H1 (cell line): ENCODE measurements at regions not wholly inside any gene's neighbourhood (a gene's known extent, or its start where the extent isn't known, plus 50 kb on each side); places are given as distances from the start of the nearest gene placed in this dataset.

Experiments used
- CTCF ChIA-PET: fragments of 300-600 bp; sonication (Branson Sonifier 250); formaldehyde crosslinking; loops from one replicate; lab custom pipeline; 2021; ENCODE audit not compliant: partially characterized antibody; lab: Charles Lee
- POLR2A ChIA-PET: fragments of 300-600 bp; sonication (Branson Sonifier 250); formaldehyde crosslinking; loops from one replicate; lab custom pipeline; 2021; ENCODE audit warnings: inconsistent platforms; ENCODE audit not compliant: partially characterized antibody; lab: Charles Lee
- DNase-seq, 2 experiments: peaks; one replicate each; pipeline versions ENCODE4 v3.0.0 to v3.0.0-alpha.2; 2010 to 2022; ENCODE audit warnings: low spot score in 2 of 2, low read depth in 1 of 2, mixed read lengths in 1 of 2
- FAIRE-seq: peaks from 2 replicates; lab custom pipeline; 2011; peaks lifted over from hg19 to GRCh38; lab: Jason Lieb, UNC
- H2AFZ ChIP-seq: 2 replicates; pipeline ENCODE4 v1.8.1; 2012; ENCODE audit warnings: low read length, inconsistent platforms
- H2AK5ac ChIP-seq: 2 replicates; pipeline ENCODE4 v1.6.1; 2013; ENCODE audit warnings: low read depth, low read length
- H2BK120ac ChIP-seq: replicated peaks from 2 replicates; pipeline ENCODE3; 2013; ENCODE audit warnings: low read depth, low read length, inconsistent platforms
- H2BK12ac ChIP-seq: 2 replicates; pipeline ENCODE4 v1.6.1; 2013; ENCODE audit warnings: low read depth, low read length
- H2BK15ac ChIP-seq: 2 replicates; pipeline ENCODE4 v1.6.1; 2013; ENCODE audit warnings: low read length
- H2BK20ac ChIP-seq: 2 replicates; pipeline ENCODE4 v1.6.1; 2013; ENCODE audit warnings: low read length
- H2BK5ac ChIP-seq: 2 replicates; pipeline ENCODE4 v1.6.1; 2013; ENCODE audit warnings: low read depth, low read length
- H3K14ac ChIP-seq: 2 replicates; pipeline ENCODE4 v1.6.1; 2013; ENCODE audit warnings: inconsistent platforms; ENCODE audit not compliant: insufficient read length
- H3K18ac ChIP-seq: 2 replicates; pipeline ENCODE4 v1.6.1; 2013; ENCODE audit warnings: low read length; ENCODE audit errors: extremely low read depth
- H3K23ac ChIP-seq: 2 replicates; pipeline ENCODE4 v1.6.1; 2013; ENCODE audit warnings: inconsistent platforms; ENCODE audit not compliant: insufficient read length
- H3K23me2 ChIP-seq: 2 replicates; pipeline ENCODE4 v1.6.1; 2013; ENCODE audit warnings: low read depth, low read length
- H3K27ac ChIP-seq: 2 replicates; pipeline ENCODE4 v1.6.1; 2011; ENCODE audit warnings: low read depth, low read length, inconsistent platforms
- H3K27me3 ChIP-seq, 4 experiments: replicated peaks in 1 of 4; 1 replicate in 1 of 4; 2 replicates in 3 of 4; pipeline versions ENCODE4 v1.6.1 to v1.8.1; 2011 to 2013; ENCODE audit warnings: low read length in 3 of 4, mild to moderate bottlenecking in 3 of 4, inconsistent platforms in 2 of 4, mixed read lengths in 2 of 4, moderate library complexity in 1 of 4; ENCODE audit not compliant: control insufficient read depth in 3 of 4, insufficient read depth in 3 of 4; ENCODE audit errors: extremely low read depth in 1 of 4
- H3K36me3 ChIP-seq, 4 experiments: 2 replicates each; pipeline versions ENCODE4 v1.6.1 to v1.8.1; 2011 to 2013; ENCODE audit warnings: mild to moderate bottlenecking in 4 of 4, low read length in 3 of 4, moderate library complexity in 2 of 4, control low read depth in 1 of 4, inconsistent platforms in 1 of 4; ENCODE audit not compliant: insufficient read depth in 4 of 4, control insufficient read depth in 2 of 4
- H3K4ac ChIP-seq: replicated peaks from 2 replicates; pipeline ENCODE3; 2013; ENCODE audit warnings: low read length, low read depth, mixed read lengths, inconsistent platforms; ENCODE audit not compliant: insufficient read length
- H3K4me1 ChIP-seq, 4 experiments: replicated peaks in 1 of 4; 1 replicate in 1 of 4; 2 replicates in 3 of 4; pipeline versions ENCODE4 v1.6.1 to v1.8.1; 2011 to 2013; ENCODE audit warnings: low read length in 3 of 4, inconsistent platforms in 2 of 4, mixed read lengths in 1 of 4; ENCODE audit not compliant: insufficient read depth in 4 of 4, control insufficient read depth in 3 of 4
- H3K4me2 ChIP-seq, 2 experiments: 2 replicates each; pipeline versions ENCODE4 v1.6.1 to v1.8.1; 2011 to 2013; ENCODE audit warnings: low read depth in 2 of 2, low read length in 2 of 2, control low read depth in 1 of 2, inconsistent platforms in 1 of 2, mild to moderate bottlenecking in 1 of 2; ENCODE audit not compliant: insufficient read depth in 1 of 2
- H3K4me3 ChIP-seq, 4 experiments: fragments of 200-600, 300-600 bp in 1 of 4; sonication (generic), shearing (Covaris generic), sonication (Bioruptor Twin) in 1 of 4; 2 replicates each; pipeline versions ENCODE4 v1.5.1 to v1.8.1; 2011 to 2016; ENCODE audit warnings: low read length in 4 of 4, low read depth in 3 of 4, control low read depth in 2 of 4, inconsistent platforms in 2 of 4, mild to moderate bottlenecking in 2 of 4, mixed read lengths in 1 of 4, moderate library complexity in 1 of 4; ENCODE audit not compliant: insufficient read depth in 2 of 4; ENCODE audit errors: extremely low read depth in 1 of 4
- H3K56ac ChIP-seq: replicated peaks from 2 replicates; pipeline ENCODE3; 2013; ENCODE audit warnings: low read depth, mild to moderate bottlenecking, mixed read lengths, low read length, inconsistent platforms; ENCODE audit not compliant: insufficient read length
- H3K79me1 ChIP-seq: 2 replicates; pipeline ENCODE4 v1.6.1; 2013; ENCODE audit warnings: low read depth, low read length, control low read depth
- H3K79me2 ChIP-seq, 2 experiments: 2 replicates each; pipeline versions ENCODE4 v1.6.1 to v1.8.1; 2012 to 2013; ENCODE audit warnings: low read length in 2 of 2, mild to moderate bottlenecking in 2 of 2, inconsistent platforms in 1 of 2; ENCODE audit not compliant: insufficient read depth in 2 of 2, control insufficient read depth in 1 of 2
- H3K9ac ChIP-seq, 4 experiments: replicated peaks in 1 of 4; 1 replicate in 1 of 4; 2 replicates in 3 of 4; pipeline versions ENCODE4 v1.6.1 to v1.8.1; 2011 to 2013; ENCODE audit warnings: low read depth in 3 of 4, low read length in 3 of 4, control low read depth in 2 of 4, mild to moderate bottlenecking in 2 of 4, moderate library complexity in 2 of 4, inconsistent platforms in 1 of 4; ENCODE audit errors: extremely low read depth in 1 of 4
- H3K9me3 ChIP-seq, 2 experiments: 2 replicates each; pipeline versions ENCODE4 v1.6.1 to v1.8.1; 2012 to 2013; ENCODE audit warnings: mild to moderate bottlenecking in 2 of 2, moderate library complexity in 2 of 2, control low read depth in 1 of 2, inconsistent platforms in 1 of 2, low read depth in 1 of 2, low read length in 1 of 2, mixed read lengths in 1 of 2; ENCODE audit not compliant: insufficient read depth in 2 of 2
- H4K20me1 ChIP-seq, 2 experiments: replicated peaks in 1 of 2; 2 replicates each; pipeline versions ENCODE3 to v1.8.1; 2011 to 2013; ENCODE audit warnings: inconsistent platforms in 2 of 2, low read length in 2 of 2, mild to moderate bottlenecking in 1 of 2; ENCODE audit not compliant: insufficient read depth in 2 of 2, control insufficient read depth in 1 of 2
- H4K5ac ChIP-seq: 2 replicates; pipeline ENCODE4 v1.6.1; 2013; ENCODE audit warnings: low read length, low read depth, mixed read lengths, inconsistent platforms; ENCODE audit not compliant: insufficient read length
- H4K8ac ChIP-seq: 2 replicates; pipeline ENCODE4 v1.8.0; 2013; ENCODE audit warnings: mild to moderate bottlenecking, moderate library complexity, low read length, inconsistent platforms; ENCODE audit not compliant: insufficient read depth; ENCODE audit errors: extremely low read depth
- H4K91ac ChIP-seq: replicated peaks from 2 replicates; pipeline ENCODE3; 2013; ENCODE audit warnings: low read length, mixed read lengths, inconsistent platforms; ENCODE audit not compliant: insufficient read length
- BACH1 ChIP-seq: IDR thresholded peaks from 2 replicates; pipeline ENCODE4 v1.6.1; 2012; ENCODE audit warnings: low read length, improper control_type of control experiment
- CBX8 ChIP-seq: fragments of 300-800, 300-1000 bp; sonication (generic); IDR thresholded peaks from 2 replicates; pipeline ENCODE4 v1.7.1; 2016; ENCODE audit warnings: low read depth, low read length, borderline replicate concordance
- KDM4A ChIP-seq: IDR thresholded peaks from one replicate; pipeline ENCODE4 v1.7.1; 2012; ENCODE audit warnings: low read depth, mild to moderate bottlenecking, moderate library complexity, low read length, inconsistent platforms; ENCODE audit not compliant: severe bottlenecking
- PHF8 ChIP-seq: fragments of 200-600 bp; sonication (generic); conservative IDR thresholded peaks from 2 replicates; pipeline ENCODE4 v1.7.1; 2012; ENCODE audit warnings: low read depth, mild to moderate bottlenecking, inconsistent platforms, low read length, moderate library complexity
- RNF2 ChIP-seq: fragments of 200-900, 300-1000 bp; sonication (generic); IDR thresholded peaks from 2 replicates; pipeline ENCODE4 v1.7.1; 2016; ENCODE audit warnings: borderline replicate concordance, low read depth, mild to moderate bottlenecking, antibody characterized with exemption, low read length; ENCODE audit not compliant: poor library complexity, severe bottlenecking; ENCODE audit errors: missing control alignments
- TAF7 ChIP-seq: optimal IDR thresholded peaks from 2 replicates; pipeline ENCODE3; 2011; ENCODE audit warnings: low read depth, mild to moderate bottlenecking, inconsistent platforms, low read length, moderate library complexity, borderline replicate concordance
- WGBS, 2 experiments: shearing (Covaris generic) in 1 of 2; methylation state at CpG; one replicate each; pipeline versions ENCODE4 v1.1.6 to v1.1.7; 2013 to 2015; ENCODE audit warnings: low lambda C conversion rate in 2 of 2, mixed read lengths in 2 of 2, inconsistent platforms in 1 of 2, low coverage in 1 of 2, missing lambda C conversion rate in 1 of 2; ENCODE audit not compliant: insufficient replicate concordance in 2 of 2, insufficient coverage in 1 of 2, insufficient read length in 1 of 2; ENCODE audit errors: extremely low coverage in 1 of 2, missing lambda C conversion rate in 1 of 2; 5-methylcytosine and 5-hydroxymethylcytosine counted together

- H2AK5ac ChIP-seq, result no peak overlapping the region
- peaks cover 0 to 1% (median 0%) of the 10 kb centered on the region in 4 experiments; a peak in 2 of 7 replicates for H3K27me3 ChIP-seq
- FAIRE-seq (no peak), DNase-seq (no peak)
- no peak overlapping the region for H3K23ac ChIP-seq
- H2BK5ac ChIP-seq, result no peak overlapping the region
- no peak for TF ChIP-seq CBX8
- TF ChIP-seq TAF7, result no peak
- TF ChIP-seq KDM4A, result no peak
- TF ChIP-seq PHF8, result no peak
- TF ChIP-seq RNF2, result no peak
- no peak for TF ChIP-seq BACH1
- H3K9ac ChIP-seq, result no peak overlapping the region
- H3K18ac ChIP-seq, result no peak overlapping the region
- 82% methylated on average over 4 of the region's 4 CpGs; no CpG with 5 or more reads in 1 of the 2 experiments for WGBS, 2 experiments
- H3K36me3 ChIP-seq, result no peaks in the 10 kb centered on the region
- ChIA-PET POLR2A (no interaction called here), CTCF (interaction anchor here (0.7 to 2.8 kb wide), 7 partner anchors 10 to 501 kb away, joined by 3 to 8 read pairs (median 3); no protein-coding TSS in a partner anchor)
- H2BK120ac ChIP-seq, result no peak overlapping the region
- no peak overlapping the region for H3K14ac ChIP-seq
- no peaks in the 10 kb centered on the region for H4K20me1 ChIP-seq
- H3K9me3 ChIP-seq, result no peaks in the 10 kb centered on the region
- no peak overlapping the region for H2AFZ ChIP-seq
- H3K4me1 ChIP-seq, result no peaks in the 10 kb centered on the region
- H3K4ac ChIP-seq, result no peak overlapping the region
- no peak overlapping the region for H2BK12ac ChIP-seq
- H2BK20ac ChIP-seq, result no peak overlapping the region
- no peaks in the 10 kb centered on the region for H3K79me1 ChIP-seq
- no peak overlapping the region for H4K91ac ChIP-seq
- H3K56ac ChIP-seq, result no peak overlapping the region
- H4K5ac ChIP-seq, result no peak overlapping the region
- H3K23me2 ChIP-seq, result no peaks in the 10 kb centered on the region
- H3K27ac ChIP-seq, result no peak overlapping the region
- no peaks in the 10 kb centered on the region for H3K79me2 ChIP-seq
- no peak overlapping the region for H3K4me3 ChIP-seq
- H3K4me2 ChIP-seq, result no peak overlapping the region
- no peak overlapping the region for H2BK15ac ChIP-seq
- H4K8ac ChIP-seq, result no peak overlapping the region
Measured at GRCh38 chr11:42777776-42778175, 534.0 kb upstream of the API5 start.
